NCI-H128 (cell line): ENCODE measurements at regions not wholly inside any gene's neighbourhood (a gene's known extent, or its start where the extent isn't known, plus 50 kb on each side); places are given as distances from the start of the nearest gene placed in this dataset.

Source experiments
- DNase-seq: peaks from one replicate; lab custom pipeline; 2025; ENCODE audit not compliant: unreplicated experiment; lab: John Stamatoyannopoulos, UW

- DNase-seq: no peak
Measured at GRCh38 chr3:30201715-30202114, 404.7 kb upstream of the TGFBR2 start.

- DNase-seq: no peak
Measured at GRCh38 chr3:30203301-30203700, 403.1 kb upstream of the TGFBR2 start.

- no peak for DNase-seq
Measured at GRCh38 chr3:30204126-30204525, 402.3 kb upstream of the TGFBR2 start.

- DNase-seq: no peak
Measured at GRCh38 chr3:30206051-30206450, 400.4 kb upstream of the TGFBR2 start.

GRCh38 chr3:30221619-30222018, 384.8 kb upstream of the TGFBR2 start:
- no peak for DNase-seq

- DNase-seq: no peak
Measured at GRCh38 chr3:30222441-30222840, 384.0 kb upstream of the TGFBR2 start.

GRCh38 chr3:30225021-30225420, 381.4 kb upstream of the TGFBR2 start:
- no peak for DNase-seq

- DNase-seq: no peak
Measured at GRCh38 chr3:30226601-30227151, 379.7 kb upstream of the TGFBR2 start.

GRCh38 chr3:30227571-30228301, 378.7 kb upstream of the TGFBR2 start:
- DNase-seq: no peak

GRCh38 chr3:30228302-30228631, 378.1 kb upstream of the TGFBR2 start:
- DNase-seq: no peak

- DNase-seq: no peak
Measured at GRCh38 chr3:30231277-30232141, 374.9 kb upstream of the TGFBR2 start.

GRCh38 chr3:30232142-30232541, 374.3 kb upstream of the TGFBR2 start:
- no peak for DNase-seq

GRCh38 chr3:30233913-30234646, 372.3 kb upstream of the TGFBR2 start:
- DNase-seq: no peak

GRCh38 chr3:30236011-30236410, 370.4 kb upstream of the TGFBR2 start:
- DNase-seq: no peak

GRCh38 chr3:30241721-30242120, 364.7 kb upstream of the TGFBR2 start:
- no peak for DNase-seq

- DNase-seq: no peak
Measured at GRCh38 chr3:30245858-30246622, 360.4 kb upstream of the TGFBR2 start.

- no peak for DNase-seq
Measured at GRCh38 chr3:30248423-30248822, 358.0 kb upstream of the TGFBR2 start.

GRCh38 chr3:30252474-30252873, 353.9 kb upstream of the TGFBR2 start:
- no peak for DNase-seq

- no peak for DNase-seq
Measured at GRCh38 chr3:30253832-30254231, 352.6 kb upstream of the TGFBR2 start.

GRCh38 chr3:30256474-30256873, 349.9 kb upstream of the TGFBR2 start:
- no peak for DNase-seq
